Parathyroid adenoma (tissue), 2 donors: ENCODE measurements at regions not wholly inside any gene's neighbourhood (a gene's known extent, or its start where the extent isn't known, plus 50 kb on each side); places are given as distances from the start of the nearest gene placed in this dataset.

ENCODE experiments used
- H2AFZ ChIP-seq: fragments of 300-600 bp; sonication (generic); one replicate; pipeline ENCODE4 v1.7.0; 2017; ENCODE audit warnings: antibody characterized with exemption, mild to moderate bottlenecking
- H3K27ac ChIP-seq: fragments of 300-600 bp; sonication (generic); one replicate; pipeline ENCODE4 v1.7.0; 2017
- H3K27me3 ChIP-seq: fragments of 300-600 bp; sonication (generic); one replicate; pipeline ENCODE4 v1.7.0; 2017; ENCODE audit warnings: low read length; ENCODE audit not compliant: control insufficient read depth, insufficient read depth
- H3K36me3 ChIP-seq: fragments of 300-600 bp; sonication (generic); one replicate; pipeline ENCODE4 v1.7.0; 2017; ENCODE audit warnings: low read length; ENCODE audit not compliant: control insufficient read depth, insufficient read depth
- H3K4me1 ChIP-seq: fragments of 300-600 bp; sonication (generic); one replicate; pipeline ENCODE4 v1.7.0; 2017; ENCODE audit warnings: control low read depth
- H3K4me2 ChIP-seq: fragments of 300-600 bp; sonication (generic); one replicate; pipeline ENCODE4 v1.7.0; 2017; ENCODE audit warnings: low read length
- H3K4me3 ChIP-seq: fragments of 300-600 bp; sonication (generic); one replicate; pipeline ENCODE4 v1.7.0; 2017; ENCODE audit warnings: low read depth, low read length
- H3K79me2 ChIP-seq: fragments of 300-600 bp; sonication (generic); one replicate; pipeline ENCODE4 v1.7.0; 2017; ENCODE audit warnings: control low read depth
- H3K9ac ChIP-seq: fragments of 300-600 bp; sonication (generic); one replicate; pipeline ENCODE4 v1.7.0; 2017; ENCODE audit warnings: mild to moderate bottlenecking
- H3K9me3 ChIP-seq: fragments of 300-600 bp; sonication (generic); one replicate; pipeline ENCODE4 v1.7.0; 2017; ENCODE audit warnings: low read length; ENCODE audit not compliant: control insufficient read depth
- CTCF ChIP-seq: fragments of 300-600 bp; sonication (generic); IDR thresholded peaks from one replicate; pipeline ENCODE4 v1.7.0; 2017; ENCODE audit warnings: antibody characterized with exemption, mild to moderate bottlenecking
- donor health status: primary hyperparathyroidism.

- Histone ChIP-seq H3K27me3 (no peaks in the 10 kb centered on the region), H2AFZ (no peak overlapping the region), H3K79me2 (no peaks in the 10 kb centered on the region), H3K4me1 (no peaks in the 10 kb centered on the region), H3K4me2 (no peak overlapping the region), H3K9ac (no peak overlapping the region), H3K4me3 (no peak overlapping the region), H3K9me3 (no peaks in the 10 kb centered on the region), H3K27ac (no peak overlapping the region), H3K36me3 (no peaks in the 10 kb centered on the region)
- no peak for TF ChIP-seq CTCF
These were observed 295.0 kb upstream of the ATP10A start for GRCh38 chr15:26158176-26158575.

DNA sequence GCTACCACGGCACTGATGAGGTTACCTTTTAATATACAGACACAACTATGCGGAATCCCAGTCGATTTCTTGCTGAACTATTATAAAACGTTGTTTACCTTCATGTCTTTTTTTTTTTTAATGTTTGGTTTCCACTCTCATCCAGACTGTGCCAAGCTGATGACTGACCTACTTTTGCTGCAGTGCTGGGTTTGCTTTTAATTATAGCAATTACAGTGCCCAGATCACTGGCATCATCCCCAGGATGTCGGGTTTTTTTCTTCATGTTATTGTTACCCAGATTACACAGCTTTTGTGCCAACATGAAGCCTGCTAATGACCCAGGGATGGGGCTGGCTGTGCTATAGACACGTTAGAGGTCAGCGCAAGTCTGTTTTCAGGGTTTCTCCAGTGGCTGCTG is 294.0 kb upstream of the ATP10A start:
- TF ChIP-seq CTCF, result no peak
- Histone ChIP-seq H3K9me3 (no peaks in the 10 kb centered on the region), H3K79me2 (no peaks in the 10 kb centered on the region), H3K27me3 (no peaks in the 10 kb centered on the region), H3K27ac (no peak overlapping the region), H3K36me3 (no peaks in the 10 kb centered on the region), H3K4me3 (no peak overlapping the region), H2AFZ (no peak overlapping the region), H3K9ac (no peak overlapping the region), H3K4me2 (no peak overlapping the region), H3K4me1 (no peaks in the 10 kb centered on the region)

DNA sequence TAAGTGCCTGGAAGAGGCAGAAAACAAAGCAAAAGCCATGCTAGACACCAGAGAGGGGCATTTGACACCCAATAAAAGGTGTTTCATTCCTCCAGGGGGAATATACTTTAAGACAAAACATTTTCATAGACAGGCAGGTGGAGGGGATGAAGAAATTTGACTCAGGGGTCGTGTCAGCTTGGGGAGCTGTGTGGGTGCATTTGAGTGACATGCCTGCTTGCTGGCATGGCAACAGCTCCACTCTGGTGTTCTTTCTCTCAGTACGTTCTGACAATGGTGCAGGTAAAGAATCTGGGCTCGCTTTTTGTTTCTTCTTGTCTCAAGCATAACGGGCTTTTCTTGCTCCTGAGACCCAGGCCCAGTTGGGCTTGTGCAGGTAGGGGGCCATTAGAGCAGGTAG is 292.9 kb upstream of the ATP10A start:
- Histone ChIP-seq H3K4me1 (no peaks in the 10 kb centered on the region), H3K9ac (no peak overlapping the region), H3K4me3 (no peak overlapping the region), H3K9me3 (no peaks in the 10 kb centered on the region), H3K27ac (no peak overlapping the region), H3K36me3 (no peaks in the 10 kb centered on the region), H2AFZ (no peak overlapping the region), H3K79me2 (no peaks in the 10 kb centered on the region), H3K4me2 (no peak overlapping the region), H3K27me3 (no peaks in the 10 kb centered on the region)
- TF ChIP-seq CTCF, result no peak

GRCh38 chr15:26148156-26148860 is 285.2 kb upstream of the ATP10A start:
- H3K27me3 ChIP-seq, result no peaks in the 10 kb centered on the region
- no peak overlapping the region for H3K4me2 ChIP-seq
- no peak overlapping the region for H3K27ac ChIP-seq
- H3K4me3 ChIP-seq, result no peak overlapping the region
- no peak overlapping the region for H3K9ac ChIP-seq
- H3K79me2 ChIP-seq, result no peaks in the 10 kb centered on the region
- H3K4me1 ChIP-seq, result no peaks in the 10 kb centered on the region
- no peak overlapping the region for H2AFZ ChIP-seq
- no peaks in the 10 kb centered on the region for H3K9me3 ChIP-seq
- TF ChIP-seq CTCF, result no peak
- H3K36me3 ChIP-seq, result no peaks in the 10 kb centered on the region

GRCh38 chr15:26146202-26146601 is 283.1 kb upstream of the ATP10A start:
- H3K4me2 ChIP-seq, result no peak overlapping the region
- no peak overlapping the region for H3K9ac ChIP-seq
- no peaks in the 10 kb centered on the region for H3K36me3 ChIP-seq
- no peak for TF ChIP-seq CTCF
- H3K9me3 ChIP-seq, result no peaks in the 10 kb centered on the region
- H3K4me3 ChIP-seq, result no peak overlapping the region
- no peaks in the 10 kb centered on the region for H3K27me3 ChIP-seq
- no peak overlapping the region for H2AFZ ChIP-seq
- H3K79me2 ChIP-seq, result no peaks in the 10 kb centered on the region
- no peaks in the 10 kb centered on the region for H3K4me1 ChIP-seq
- no peak overlapping the region for H3K27ac ChIP-seq
